IMR-90 (cell line): ENCODE measurements at regions not wholly inside any gene's neighbourhood (a gene's known extent, or its start where the extent isn't known, plus 50 kb on each side); places are given as distances from the start of the nearest gene placed in this dataset.

Source experiments
- ATAC-seq: fragments of 200-7000 bp; cut with Tn5 transposase; 2 replicates; pipeline ENCODE4 v1.9.1; 2020; ENCODE audit warnings: low read depth, mild to moderate bottlenecking, moderate library complexity
- BruUV-seq: library from RNA; stranded (reverse); fragments of 400-500 nt; replicated peaks from 2 replicates; lab custom pipeline; 2021; lab: Mats Ljungman, UMichigan
- CTCF ChIA-PET: fragments of 300-600 bp; formaldehyde crosslinking; extraction: SDS; loops from one replicate; lab custom pipeline; 2021; ENCODE audit warnings: antibody characterized with exemption; lab: Yijun Ruan, JAX
- POLR2A ChIA-PET: fragments of 300-600 bp; sonication (Branson Sonifier 250); formaldehyde crosslinking; loops from one replicate; lab custom pipeline; 2022; ENCODE audit warnings: antibody characterized with exemption; ENCODE audit not compliant: unreplicated experiment; lab: Charles Lee
- DNase-seq: peaks from one replicate; pipeline ENCODE4 v3.0.0; 2013
- H2AFZ ChIP-seq: replicated peaks from 2 replicates; pipeline ENCODE3; 2013; ENCODE audit warnings: low read length, mild to moderate bottlenecking; ENCODE audit not compliant: poor library complexity
- H2AK5ac ChIP-seq: 2 replicates; pipeline ENCODE4 v1.6.1; 2013; ENCODE audit warnings: low read depth, low read length, inconsistent platforms
- H2AK9ac ChIP-seq: replicated peaks from 2 replicates; pipeline ENCODE3; 2013; ENCODE audit warnings: mild to moderate bottlenecking, low read depth, low read length, moderate library complexity; ENCODE audit not compliant: poor library complexity
- H2BK120ac ChIP-seq: 2 replicates; pipeline ENCODE4 v1.6.1; 2013; ENCODE audit warnings: low read depth, low read length, inconsistent platforms
- H2BK15ac ChIP-seq: 3 replicates; pipeline ENCODE4 v1.6.1; 2013; ENCODE audit warnings: low read depth, low read length, inconsistent platforms
- H2BK20ac ChIP-seq: 2 replicates; pipeline ENCODE4 v1.6.1; 2013; ENCODE audit warnings: low read depth, mild to moderate bottlenecking, inconsistent platforms, low read length, moderate library complexity
- H2BK5ac ChIP-seq: 2 replicates; pipeline ENCODE4 v1.6.1; 2013; ENCODE audit warnings: mild to moderate bottlenecking, low read depth, low read length, inconsistent platforms; ENCODE audit not compliant: poor library complexity, severe bottlenecking
- H3K14ac ChIP-seq: replicated peaks from 2 replicates; pipeline ENCODE4 v1.6.1; 2013; ENCODE audit warnings: low read depth, low read length, inconsistent platforms
- H3K18ac ChIP-seq: 2 replicates; pipeline ENCODE4 v1.6.1; 2013; ENCODE audit warnings: low read depth, low read length, control low read depth
- H3K23ac ChIP-seq: 2 replicates; pipeline ENCODE4 v1.6.1; 2013; ENCODE audit warnings: low read depth, low read length, inconsistent platforms
- H3K27ac ChIP-seq: 2 replicates; pipeline ENCODE4 v1.5.1; 2013; ENCODE audit warnings: mild to moderate bottlenecking, control low read depth, low read length; ENCODE audit not compliant: insufficient read depth
- H3K27me3 ChIP-seq: 2 replicates; pipeline ENCODE4 v1.6.1; 2013; ENCODE audit warnings: low read length; ENCODE audit not compliant: control insufficient read depth, insufficient read depth
- H3K36me3 ChIP-seq: 2 replicates; pipeline ENCODE4 v1.6.1; 2013; ENCODE audit warnings: low read length, mixed read lengths; ENCODE audit not compliant: control insufficient read depth, insufficient read depth
- H3K4ac ChIP-seq: 2 replicates; pipeline ENCODE4 v1.6.1; 2013; ENCODE audit warnings: low read depth, low read length, inconsistent platforms
- H3K4me1 ChIP-seq: 2 replicates; pipeline ENCODE4 v1.6.1; 2013; ENCODE audit warnings: low read length, mixed read lengths; ENCODE audit not compliant: control insufficient read depth, insufficient read depth
- H3K4me2 ChIP-seq: 2 replicates; pipeline ENCODE4 v1.6.1; 2013; ENCODE audit warnings: low read depth, mild to moderate bottlenecking, control low read depth, low read length, moderate library complexity
- H3K4me3 ChIP-seq: 2 replicates; pipeline ENCODE4 v1.5.1; 2013; ENCODE audit warnings: low read depth, mild to moderate bottlenecking, control low read depth, low read length, moderate library complexity; ENCODE audit not compliant: insufficient read depth
- H3K56ac ChIP-seq: 2 replicates; pipeline ENCODE4 v1.6.1; 2013; ENCODE audit warnings: low read length, inconsistent platforms; ENCODE audit not compliant: insufficient read depth; ENCODE audit errors: extremely low read depth
- H3K79me1 ChIP-seq, 2 experiments: 2 replicates each; pipeline ENCODE4 v1.6.1; 2013; ENCODE audit warnings: low read length in 2 of 2, inconsistent platforms in 1 of 2, low read depth in 1 of 2
- H3K9ac ChIP-seq: 2 replicates; pipeline ENCODE4 v1.6.1; 2013; ENCODE audit warnings: low read depth, low read length, control low read depth
- H3K9me1 ChIP-seq: 2 replicates; pipeline ENCODE4 v1.6.1; 2013; ENCODE audit warnings: low read length, inconsistent platforms; ENCODE audit not compliant: insufficient read depth
- H3K9me3 ChIP-seq: 2 replicates; pipeline ENCODE4 v1.6.1; 2013; ENCODE audit warnings: low read length; ENCODE audit not compliant: control insufficient read depth, insufficient read depth
- H4K20me1 ChIP-seq: 2 replicates; pipeline ENCODE4 v1.6.1; 2013; ENCODE audit warnings: low read length, inconsistent platforms; ENCODE audit not compliant: insufficient read depth
- H4K5ac ChIP-seq: 2 replicates; pipeline ENCODE4 v1.6.1; 2013; ENCODE audit warnings: mild to moderate bottlenecking, low read depth, low read length, control low read depth
- H4K8ac ChIP-seq, 2 experiments: 2 replicates each; pipeline ENCODE4 v1.6.1; 2013; ENCODE audit warnings: low read depth in 2 of 2, low read length in 2 of 2, control low read depth in 1 of 2, inconsistent platforms in 1 of 2
- H4K91ac ChIP-seq: 2 replicates; pipeline ENCODE4 v1.6.1; 2013; ENCODE audit warnings: low read depth, low read length, inconsistent platforms; ENCODE audit not compliant: insufficient read depth
- CEBPB ChIP-seq: IDR thresholded peaks from 2 replicates; pipeline ENCODE4 v1.6.1; 2012; ENCODE audit warnings: low read depth, low read length, improper control_type of control experiment
- FOS ChIP-seq: fragments of 150-350 bp; IDR thresholded peaks from 2 replicates; pipeline ENCODE4 v1.6.1; 2016; ENCODE audit warnings: low read depth, low read length
- MAZ ChIP-seq: IDR thresholded peaks from 2 replicates; pipeline ENCODE4 v1.6.1; 2012; ENCODE audit warnings: low read depth, mild to moderate bottlenecking, low read length, improper control_type of control experiment, moderate library complexity, borderline replicate concordance
- MXI1 ChIP-seq: IDR thresholded peaks from 2 replicates; pipeline ENCODE4 v1.6.1; 2012; ENCODE audit warnings: low read depth, mild to moderate bottlenecking, low read length, moderate library complexity, borderline replicate concordance
- NFE2L2 ChIP-seq: fragments of 150-350 bp; IDR thresholded peaks from 2 replicates; pipeline ENCODE4 v1.6.1; 2016; ENCODE audit warnings: low read depth, mild to moderate bottlenecking, low read length
- POLR2A ChIP-seq: IDR thresholded peaks from 2 replicates; pipeline ENCODE4 v1.6.1; 2012; ENCODE audit warnings: mild to moderate bottlenecking, low read depth, low read length
- SMC3 ChIP-seq: fragments of 150-350 bp; IDR thresholded peaks from 2 replicates; pipeline ENCODE4 v1.6.1; 2016; ENCODE audit warnings: low read depth, mild to moderate bottlenecking, antibody characterized with exemption, low read length, moderate library complexity
- WGBS, 2 experiments: methylation state at CpG; one replicate each; pipeline versions ENCODE4 v1.1.5 to v1.1.7; 2013; ENCODE audit warnings: missing lambda C conversion rate in 2 of 2; ENCODE audit not compliant: insufficient read length in 1 of 2; ENCODE audit errors: extremely low coverage in 2 of 2; 5-methylcytosine and 5-hydroxymethylcytosine counted together
- dilution Hi-C: fragments of 300-500 bp; cut with HindIII; formaldehyde crosslinking; loops from one replicate; pipeline ENCODE4 v1.14.3; 2018; ENCODE audit warnings: low sequenced_read_pairs; ENCODE audit not compliant: unreplicated experiment
- in situ Hi-C: fragments of 300-500 bp; cut with MboI; formaldehyde crosslinking; loops from 3 replicates; pipeline ENCODE4 v1.14.3; 2019; ENCODE audit warnings: low sequenced_read_pairs, inconsistent platforms, mixed read lengths
- intact Hi-C: fragments of 100-400 bp; cut with micrococcal nuclease; formaldehyde crosslinking; loops from 2 replicates; pipeline ENCODE4 v1.10.0; 2022

DNA sequence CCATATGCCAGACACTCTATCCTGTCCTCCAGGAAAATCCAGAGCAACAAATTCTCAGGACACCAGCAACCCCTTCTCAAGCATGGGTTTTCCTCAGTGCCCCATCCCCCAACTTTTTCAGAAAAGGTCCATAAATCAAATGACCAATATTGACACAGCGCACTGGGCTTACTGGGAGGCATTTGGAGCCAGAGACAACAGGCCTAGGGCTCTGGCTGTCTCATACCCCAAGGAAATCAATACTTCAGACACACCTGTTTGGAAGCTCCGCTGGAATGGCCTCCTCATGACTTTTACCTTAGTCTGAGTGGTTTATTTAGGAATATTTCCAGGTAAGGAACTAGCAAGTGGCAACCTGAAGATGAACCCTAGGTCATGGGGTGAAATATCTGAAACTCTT is 66.9 kb upstream of the TNR start:
- dilution Hi-C loops = no loop called here
- TF ChIP-seq CEBPB = no peak
- no peak for TF ChIP-seq NFE2L2
- no peak for TF ChIP-seq POLR2A
- no peak for TF ChIP-seq SMC3
- no peak for TF ChIP-seq FOS
- TF ChIP-seq MXI1 = no peak
- TF ChIP-seq MAZ = no peak
- Histone ChIP-seq H2BK20ac (no peak overlapping the region), H3K4me3 (no peak overlapping the region), H2BK120ac (no peak overlapping the region), H3K4ac (no peak overlapping the region), H3K9ac (no peak overlapping the region), H2BK5ac (no peak overlapping the region), H3K27ac (no peak overlapping the region), H3K9me3 (no peaks in the 10 kb centered on the region), H3K23ac (no peak overlapping the region), H3K4me2 (no peak overlapping the region), H4K8ac (no peak overlapping the region), H3K27me3 (no peaks in the 10 kb centered on the region), H3K18ac (no peak overlapping the region), H3K36me3 (no peaks in the 10 kb centered on the region), H4K5ac (no peak overlapping the region), H4K20me1 (no peaks in the 10 kb centered on the region), H3K14ac (no peak overlapping the region), H2AFZ (no peak overlapping the region), H3K9me1 (no peaks in the 10 kb centered on the region), H2AK5ac (no peak overlapping the region), H4K91ac (no peak overlapping the region), H2AK9ac (no peak overlapping the region), H2BK15ac (no peak overlapping the region), H3K4me1 (no peaks in the 10 kb centered on the region), H3K79me1 (no peaks in the 10 kb centered on the region), H3K56ac (no peak overlapping the region)
- no TSS peak for BruUV-seq
- ATAC-seq (no peak), DNase-seq (no peak)
- CTCF ChIA-PET = no interaction called here
- intact Hi-C loops = no loop called here
- POLR2A ChIA-PET = no interaction called here
- WGBS, 2 experiments = no CpG with 5 or more reads among the region's 2 CpGs
- in situ Hi-C loops = no loop called here
